ENCODE measurements at regions not wholly inside any gene's neighbourhood (a gene's known extent, or its start where the extent isn't known, plus 50 kb on each side); places are given as distances from the start of the nearest gene placed in this dataset.
"Not testable (repeated sequence)": the region's sequence is repeated elsewhere in the genome, so short reads cannot be mapped to it uniquely, and the experiment has no call there.

DNA sequence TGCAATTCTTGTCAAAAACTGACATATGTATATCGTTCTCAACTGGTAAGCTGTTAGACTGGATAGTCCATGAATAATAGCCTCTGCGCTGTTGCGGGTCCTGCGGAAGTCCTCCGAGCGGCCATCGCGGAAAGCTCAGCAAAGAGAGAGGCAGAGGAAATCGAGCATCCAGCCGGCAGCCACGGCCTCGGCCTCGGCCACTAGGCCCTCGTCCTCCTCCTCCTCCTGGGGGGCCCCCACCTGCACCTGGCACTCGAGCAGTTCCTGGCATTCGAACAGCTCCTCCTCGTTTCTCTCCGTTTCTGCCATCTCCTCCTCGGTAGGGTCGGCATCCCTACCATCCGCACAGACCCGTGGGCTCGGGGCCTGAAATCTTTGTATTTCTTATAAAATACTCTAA lies 111.2 kb upstream of the CYLC1 start:
- DNase-seq; H3K36me3 ChIP-seq; H3K27me3 ChIP-seq; intact Hi-C loops (cut with DNase I); H3K9me3 ChIP-seq; H3K4me1 ChIP-seq; H3K4me3 ChIP-seq (replicated peaks in 1 of 3); H3K27ac ChIP-seq: not testable (repeated sequence)
- 91 to 95% methylated on average over 17 to 22 of the region's 23 CpGs for whole genome bisulfite sequencing, 2 donors

- H3K27me3 ChIP-seq; H3K36me3 ChIP-seq; H3K27ac ChIP-seq; DNase-seq; H3K9me3 ChIP-seq; H3K4me3 ChIP-seq (replicated peaks in 1 of 3); H3K4me1 ChIP-seq; intact Hi-C loops (cut with DNase I): not testable (repeated sequence)
- WGBS, 2 donors: 93 to 99% methylated on average over 13 to 15 of the region's 15 CpGs
Observed at GRCh38 chrX:83750451-83750850, 110.5 kb upstream of the CYLC1 start.

DNA sequence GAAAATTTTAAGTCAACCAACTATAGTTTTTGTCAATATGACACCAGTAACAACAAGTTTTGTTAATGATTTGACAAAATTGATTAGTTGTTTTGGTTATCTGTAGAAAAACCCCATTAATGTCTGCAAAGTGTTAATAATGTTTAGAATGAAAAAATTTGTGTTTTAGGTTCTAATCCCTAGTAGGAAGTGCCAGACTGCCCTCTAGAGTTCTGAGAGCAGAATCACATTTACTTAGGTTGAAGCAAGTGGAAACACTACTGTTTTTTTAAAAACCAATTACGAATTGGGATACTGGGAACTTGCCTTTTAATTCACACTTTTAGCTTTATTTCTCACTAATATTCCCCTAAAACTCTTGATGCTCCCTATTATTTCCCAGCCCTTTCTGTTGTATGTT lies 101.1 kb upstream of the CYLC1 start:
- no peak for DNase-seq
- H3K27ac ChIP-seq: no peak overlapping the region
- H3K36me3 ChIP-seq: no peaks in the 10 kb centered on the region
- intact Hi-C loops (cut with DNase I): no loop called here
- no peaks in the 10 kb centered on the region for H3K27me3 ChIP-seq
- WGBS, 2 donors: 0 to 4% methylated on average over 1 of the region's 1 CpG
- TF ChIP-seq, protein P1, sequence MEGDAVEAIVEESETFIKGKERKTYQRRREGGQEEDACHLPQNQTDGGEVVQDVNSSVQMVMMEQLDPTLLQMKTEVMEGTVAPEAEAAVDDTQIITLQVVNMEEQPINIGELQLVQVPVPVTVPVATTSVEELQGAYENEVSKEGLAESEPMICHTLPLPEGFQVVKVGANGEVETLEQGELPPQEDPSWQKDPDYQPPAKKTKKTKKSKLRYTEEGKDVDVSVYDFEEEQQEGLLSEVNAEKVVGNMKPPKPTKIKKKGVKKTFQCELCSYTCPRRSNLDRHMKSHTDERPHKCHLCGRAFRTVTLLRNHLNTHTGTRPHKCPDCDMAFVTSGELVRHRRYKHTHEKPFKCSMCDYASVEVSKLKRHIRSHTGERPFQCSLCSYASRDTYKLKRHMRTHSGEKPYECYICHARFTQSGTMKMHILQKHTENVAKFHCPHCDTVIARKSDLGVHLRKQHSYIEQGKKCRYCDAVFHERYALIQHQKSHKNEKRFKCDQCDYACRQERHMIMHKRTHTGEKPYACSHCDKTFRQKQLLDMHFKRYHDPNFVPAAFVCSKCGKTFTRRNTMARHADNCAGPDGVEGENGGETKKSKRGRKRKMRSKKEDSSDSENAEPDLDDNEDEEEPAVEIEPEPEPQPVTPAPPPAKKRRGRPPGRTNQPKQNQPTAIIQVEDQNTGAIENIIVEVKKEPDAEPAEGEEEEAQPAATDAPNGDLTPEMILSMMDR (IDR thresholded peaks at IDR 0.05): peak in 1 of 6 experiments; percentile 6
- TF ChIP-seq POLR2A (IDR thresholded peaks at IDR 0.05): no peak
- no peaks in the 10 kb centered on the region for H3K9me3 ChIP-seq
- no peak overlapping the region for H3K4me3 ChIP-seq (replicated peaks in 1 of 3)
- no peaks in the 10 kb centered on the region for H3K4me1 ChIP-seq

DNA sequence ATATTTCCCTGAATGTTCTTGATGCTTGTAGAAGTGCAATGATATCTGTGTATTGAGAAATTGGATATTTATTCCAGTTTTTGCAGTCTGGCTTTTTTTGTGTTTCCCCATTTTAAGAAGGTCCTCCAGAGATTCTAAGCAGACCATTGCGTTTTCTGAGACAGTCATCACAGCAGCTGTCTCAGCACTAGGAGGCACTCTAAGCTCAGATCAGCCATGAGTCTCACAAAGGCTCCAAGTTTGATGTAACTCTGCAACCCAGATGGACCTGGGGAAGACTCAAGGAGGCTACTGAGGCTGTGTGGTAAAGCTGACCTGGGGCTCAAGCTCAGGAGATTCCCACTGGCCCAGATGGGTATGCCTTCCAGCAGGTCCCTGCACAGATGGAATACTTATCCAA lies 89.3 kb upstream of the CYLC1 start:
- H3K27me3 ChIP-seq: no peaks in the 10 kb centered on the region
- no peak for TF ChIP-seq POLR2A (IDR thresholded peaks at IDR 0.05)
- TF ChIP-seq, protein P1 (IDR thresholded peaks at IDR 0.05): no peak
- no peaks in the 10 kb centered on the region for H3K9me3 ChIP-seq
- intact Hi-C loops (cut with DNase I): no loop called here
- H3K4me3 ChIP-seq (replicated peaks in 1 of 3): no peak overlapping the region
- H3K4me1 ChIP-seq: no peaks in the 10 kb centered on the region
- no peak overlapping the region for H3K27ac ChIP-seq
- H3K36me3 ChIP-seq: no peaks in the 10 kb centered on the region
- DNase-seq: no peak
- WGBS, 2 donors: 22 to 29% methylated on average over 1 of the region's 1 CpG

Measured in thyroid gland (tissue), 4 donors.